HEK293 (cell line): ENCODE measurements at regions not wholly inside any gene's neighbourhood (a gene's known extent, or its start where the extent isn't known, plus 50 kb on each side); places are given as distances from the start of the nearest gene placed in this dataset.

ENCODE experiments used
- CTCF ChIA-PET: fragments of 350-600 bp; formaldehyde crosslinking; extraction: SDS; loops from one replicate; lab custom pipeline; 2021; ENCODE audit warnings: antibody characterized with exemption; lab: Yijun Ruan, JAX
- POLR2A ChIA-PET: fragments of 300-600 bp; formaldehyde crosslinking; extraction: SDS; loops from one replicate; lab custom pipeline; 2020; ENCODE audit warnings: antibody characterized with exemption, inconsistent platforms; lab: Yijun Ruan, JAX
- H3K27ac ChIP-seq: fragments of 200-500 bp; sonication (Bioruptor generic); 2 replicates; pipeline ENCODE4 v1.5.1; 2014; ENCODE audit warnings: low read depth, low read length, control low read depth, inconsistent platforms; ENCODE audit errors: extremely low read depth
- H3K36me3 ChIP-seq, 2 experiments: fragments of 200-500 bp in 1 of 2; sonication (Bioruptor generic) in 1 of 2; 1 replicate in 1 of 2; 2 replicates in 1 of 2; pipeline ENCODE4 v1.5.1; 2014 to 2017; ENCODE audit warnings: inconsistent platforms in 2 of 2, low read length in 2 of 2; ENCODE audit not compliant: control insufficient read depth in 2 of 2, insufficient read depth in 1 of 2
- H3K4me1 ChIP-seq: fragments of 200-500 bp; sonication (Bioruptor generic); 2 replicates; pipeline ENCODE4 v1.5.1; 2014; ENCODE audit warnings: mild to moderate bottlenecking, low read length, inconsistent platforms; ENCODE audit not compliant: control insufficient read depth, insufficient read depth
- H3K4me3 ChIP-seq: 2 replicates; pipeline ENCODE4 v1.5.1; 2011; ENCODE audit warnings: low read depth, mild to moderate bottlenecking, control low read depth, low read length, moderate library complexity
- H3K9me3 ChIP-seq: fragments of 200-500 bp; sonication (Bioruptor generic); 2 replicates; pipeline ENCODE4 v1.5.1; 2014; ENCODE audit warnings: low read depth, low read length, inconsistent platforms; ENCODE audit not compliant: control insufficient read depth, insufficient read depth
- HOXD13 ChIP-seq: sonication (generic); formaldehyde crosslinking; IDR thresholded peaks from 2 replicates; pipeline ENCODE4 v1.8.0; 2022; ENCODE audit warnings: missing genetic modification reagents, borderline replicate concordance
- SP3 ChIP-seq: fragments of 450-650 bp; formaldehyde crosslinking; IDR thresholded peaks from 2 replicates; pipeline ENCODE4 v1.5.1; 2016; ENCODE audit warnings: missing biosample characterization, missing genetic modification characterization
- YY1 ChIP-seq: fragments of 450-650 bp; formaldehyde crosslinking; IDR thresholded peaks from 2 replicates; pipeline ENCODE4 v1.5.1; 2018; ENCODE audit warnings: missing biosample characterization, missing genetic modification characterization
- ZBTB17 ChIP-seq: fragments of 450-650 bp; formaldehyde crosslinking; IDR thresholded peaks from 2 replicates; pipeline ENCODE4 v1.5.1; 2016; ENCODE audit warnings: missing biosample characterization, missing genetic modification characterization
- ZNF16 ChIP-seq: fragments of 450-650 bp; formaldehyde crosslinking; IDR thresholded peaks from 2 replicates; pipeline ENCODE4 v1.5.1; 2016; ENCODE audit warnings: low read depth, missing biosample characterization, missing genetic modification characterization
- ZNF169 ChIP-seq: fragments of 450-650 bp; formaldehyde crosslinking; IDR thresholded peaks from 2 replicates; pipeline ENCODE4 v1.5.1; 2016; ENCODE audit warnings: missing biosample characterization, missing genetic modification characterization
- ZNF214 ChIP-seq: fragments of 450-650 bp; formaldehyde crosslinking; IDR thresholded peaks from 2 replicates; pipeline ENCODE4 v1.5.1; 2017; ENCODE audit warnings: missing biosample characterization, mild to moderate bottlenecking, missing genetic modification characterization, borderline replicate concordance
- ZNF248 ChIP-seq: fragments of 450-650 bp; formaldehyde crosslinking; IDR thresholded peaks from 2 replicates; pipeline ENCODE4 v1.5.1; 2017; ENCODE audit warnings: missing biosample characterization, missing genetic modification characterization
- ZNF366 ChIP-seq: fragments of 450-650 bp; formaldehyde crosslinking; conservative IDR thresholded peaks from 2 replicates; pipeline ENCODE4 v1.5.1; 2016; ENCODE audit warnings: missing biosample characterization, missing genetic modification characterization
- ZNF654 ChIP-seq: fragments of 450-650 bp; formaldehyde crosslinking; IDR thresholded peaks from 2 replicates; pipeline ENCODE4 v1.5.1; 2016; ENCODE audit warnings: low read depth, missing biosample characterization, missing genetic modification characterization
- ZNF677 ChIP-seq: fragments of 450-650 bp; IDR thresholded peaks from 2 replicates; pipeline ENCODE4 v1.5.0; 2018; ENCODE audit warnings: missing biosample characterization, mild to moderate bottlenecking, missing genetic modification characterization, moderate library complexity
- ZNF830 ChIP-seq: fragments of 450-650 bp; IDR thresholded peaks from 2 replicates; pipeline ENCODE4 v1.5.0; 2018; ENCODE audit warnings: missing biosample characterization, missing genetic modification characterization, low read depth, mild to moderate bottlenecking, moderate library complexity
- TF ChIP-seq, protein P1 (sequence below): fragments of 450-650 bp; formaldehyde crosslinking; IDR thresholded peaks from 2 replicates; pipeline ENCODE4 v1.5.1; 2016; ENCODE audit warnings: missing biosample characterization, missing genetic modification characterization
- TF ChIP-seq, protein P2 (sequence below): fragments of 450-650 bp; formaldehyde crosslinking; IDR thresholded peaks from 2 replicates; pipeline ENCODE4 v1.5.1; 2016; ENCODE audit warnings: missing biosample characterization, missing genetic modification characterization
- TF ChIP-seq, protein P3 (sequence below): fragments of 450-650 bp; formaldehyde crosslinking; IDR thresholded peaks from 2 replicates; pipeline ENCODE4 v1.5.1; 2016; ENCODE audit warnings: missing biosample characterization, missing genetic modification characterization, borderline replicate concordance
- TF ChIP-seq, protein P4 (sequence below): sonication (generic); formaldehyde crosslinking; IDR thresholded peaks from 2 replicates; pipeline ENCODE4 v1.8.1; 2022; ENCODE audit warnings: mild to moderate bottlenecking, moderate library complexity, missing genetic modification reagents
- TF ChIP-seq, protein P5 (sequence below): fragments of 450-650 bp; formaldehyde crosslinking; IDR thresholded peaks from 2 replicates; pipeline ENCODE4 v1.5.1; 2017; ENCODE audit warnings: missing biosample characterization, missing genetic modification characterization
- TF ChIP-seq, protein P6 (sequence below): fragments of 450-650 bp; formaldehyde crosslinking; IDR thresholded peaks from 2 replicates; pipeline ENCODE4 v1.5.1; 2017; ENCODE audit warnings: missing biosample characterization, missing genetic modification characterization

DNA sequence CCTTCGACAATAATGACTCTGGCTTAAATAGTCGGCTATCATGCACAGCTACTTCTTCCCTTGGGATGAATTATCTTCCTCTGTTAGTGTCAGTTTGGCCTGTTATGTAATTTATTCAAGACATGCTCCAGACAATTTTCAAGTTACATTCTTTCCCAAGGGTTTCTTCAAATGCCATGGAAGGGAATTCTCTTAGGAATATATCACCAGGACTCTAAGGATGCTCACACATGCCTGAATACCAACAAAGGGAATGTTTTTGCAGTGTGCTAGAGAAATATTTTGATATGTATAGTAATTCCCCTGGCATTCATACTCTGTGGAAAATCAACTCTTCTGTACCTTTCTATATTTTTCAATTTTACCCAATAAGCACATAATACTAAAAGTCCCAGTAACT is 286.0 kb upstream of the KYNU start (continued):
- TF ChIP-seq, protein P1, sequence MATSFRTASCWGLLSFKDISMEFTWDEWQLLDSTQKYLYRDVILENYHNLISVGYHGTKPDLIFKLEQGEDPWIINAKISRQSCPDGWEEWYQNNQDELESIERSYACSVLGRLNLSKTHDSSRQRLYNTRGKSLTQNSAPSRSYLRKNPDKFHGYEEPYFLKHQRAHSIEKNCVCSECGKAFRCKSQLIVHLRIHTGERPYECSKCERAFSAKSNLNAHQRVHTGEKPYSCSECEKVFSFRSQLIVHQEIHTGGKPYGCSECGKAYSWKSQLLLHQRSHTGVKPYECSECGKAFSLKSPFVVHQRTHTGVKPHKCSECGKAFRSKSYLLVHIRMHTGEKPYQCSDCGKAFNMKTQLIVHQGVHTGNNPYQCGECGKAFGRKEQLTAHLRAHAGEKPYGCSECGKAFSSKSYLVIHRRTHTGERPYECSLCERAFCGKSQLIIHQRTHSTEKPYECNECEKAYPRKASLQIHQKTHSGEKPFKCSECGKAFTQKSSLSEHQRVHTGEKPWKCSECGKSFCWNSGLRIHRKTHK: no peak
- TF ChIP-seq HOXD13 (CRISPR knock-in tag) (no peak), ZNF214 (tag by site-specific recombination) (no peak), ZNF169 (tag by site-specific recombination) (no peak), ZBTB17 (tag by site-specific recombination) (no peak), SP3 (no peak)
- TF ChIP-seq, protein P2, sequence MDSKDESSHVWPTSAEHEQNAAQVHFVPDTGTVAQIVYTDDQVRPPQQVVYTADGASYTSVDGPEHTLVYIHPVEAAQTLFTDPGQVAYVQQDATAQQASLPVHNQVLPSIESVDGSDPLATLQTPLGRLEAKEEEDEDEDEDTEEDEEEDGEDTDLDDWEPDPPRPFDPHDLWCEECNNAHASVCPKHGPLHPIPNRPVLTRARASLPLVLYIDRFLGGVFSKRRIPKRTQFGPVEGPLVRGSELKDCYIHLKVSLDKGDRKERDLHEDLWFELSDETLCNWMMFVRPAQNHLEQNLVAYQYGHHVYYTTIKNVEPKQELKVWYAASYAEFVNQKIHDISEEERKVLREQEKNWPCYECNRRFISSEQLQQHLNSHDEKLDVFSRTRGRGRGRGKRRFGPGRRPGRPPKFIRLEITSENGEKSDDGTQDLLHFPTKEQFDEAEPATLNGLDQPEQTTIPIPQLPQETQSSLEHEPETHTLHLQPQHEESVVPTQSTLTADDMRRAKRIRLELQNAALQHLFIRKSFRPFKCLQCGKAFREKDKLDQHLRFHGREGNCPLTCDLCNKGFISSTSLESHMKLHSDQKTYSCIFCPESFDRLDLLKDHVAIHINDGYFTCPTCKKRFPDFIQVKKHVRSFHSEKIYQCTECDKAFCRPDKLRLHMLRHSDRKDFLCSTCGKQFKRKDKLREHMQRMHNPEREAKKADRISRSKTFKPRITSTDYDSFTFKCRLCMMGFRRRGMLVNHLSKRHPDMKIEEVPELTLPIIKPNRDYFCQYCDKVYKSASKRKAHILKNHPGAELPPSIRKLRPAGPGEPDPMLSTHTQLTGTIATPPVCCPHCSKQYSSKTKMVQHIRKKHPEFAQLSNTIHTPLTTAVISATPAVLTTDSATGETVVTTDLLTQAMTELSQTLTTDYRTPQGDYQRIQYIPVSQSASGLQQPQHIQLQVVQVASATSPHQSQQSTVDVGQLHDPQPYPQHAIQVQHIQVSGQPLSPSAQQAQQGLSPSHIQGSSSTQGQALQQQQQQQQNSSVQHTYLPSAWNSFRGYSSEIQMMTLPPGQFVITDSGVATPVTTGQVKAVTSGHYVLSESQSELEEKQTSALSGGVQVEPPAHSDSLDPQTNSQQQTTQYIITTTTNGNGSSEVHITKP (tag by site-specific recombination): no peak

DNA sequence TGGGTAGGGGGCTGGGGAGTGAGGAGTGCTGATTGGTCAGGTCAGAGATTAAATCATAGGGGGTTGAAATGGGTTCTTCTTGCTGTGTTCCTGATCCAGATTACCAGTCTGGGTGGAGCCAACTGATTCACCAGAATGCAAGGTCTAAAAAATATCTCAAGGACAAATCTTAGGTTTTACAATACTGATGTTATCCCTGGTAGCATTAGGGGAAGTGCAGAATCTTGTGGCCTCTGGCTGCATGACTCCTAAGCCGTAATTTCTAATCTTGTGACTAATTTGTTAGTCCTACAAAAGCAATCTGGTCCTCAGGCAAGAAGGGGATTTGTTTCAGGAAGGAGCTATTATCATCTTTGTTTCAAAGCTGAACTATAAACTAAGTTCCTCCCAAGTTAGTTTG is 289.2 kb upstream of the KYNU start:
- TF ChIP-seq, protein P3, sequence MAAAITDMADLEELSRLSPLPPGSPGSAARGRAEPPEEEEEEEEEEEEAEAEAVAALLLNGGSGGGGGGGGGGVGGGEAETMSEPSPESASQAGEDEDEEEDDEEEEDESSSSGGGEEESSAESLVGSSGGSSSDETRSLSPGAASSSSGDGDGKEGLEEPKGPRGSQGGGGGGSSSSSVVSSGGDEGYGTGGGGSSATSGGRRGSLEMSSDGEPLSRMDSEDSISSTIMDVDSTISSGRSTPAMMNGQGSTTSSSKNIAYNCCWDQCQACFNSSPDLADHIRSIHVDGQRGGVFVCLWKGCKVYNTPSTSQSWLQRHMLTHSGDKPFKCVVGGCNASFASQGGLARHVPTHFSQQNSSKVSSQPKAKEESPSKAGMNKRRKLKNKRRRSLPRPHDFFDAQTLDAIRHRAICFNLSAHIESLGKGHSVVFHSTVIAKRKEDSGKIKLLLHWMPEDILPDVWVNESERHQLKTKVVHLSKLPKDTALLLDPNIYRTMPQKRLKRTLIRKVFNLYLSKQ (tag by site-specific recombination): no peak
- POLR2A ChIA-PET: no interaction called here
- Histone ChIP-seq H3K27ac (no peak overlapping the region), H3K9me3 (no peaks in the 10 kb centered on the region), H3K36me3 (no peaks in the 10 kb centered on the region), H3K4me1 (no peaks in the 10 kb centered on the region), H3K4me3 (no peak overlapping the region)
- CTCF ChIA-PET: interaction anchor here (0.5 kb wide), 1 partner anchor 303 kb away, joined by 3 read pairs; no protein-coding TSS in a partner anchor

DNA sequence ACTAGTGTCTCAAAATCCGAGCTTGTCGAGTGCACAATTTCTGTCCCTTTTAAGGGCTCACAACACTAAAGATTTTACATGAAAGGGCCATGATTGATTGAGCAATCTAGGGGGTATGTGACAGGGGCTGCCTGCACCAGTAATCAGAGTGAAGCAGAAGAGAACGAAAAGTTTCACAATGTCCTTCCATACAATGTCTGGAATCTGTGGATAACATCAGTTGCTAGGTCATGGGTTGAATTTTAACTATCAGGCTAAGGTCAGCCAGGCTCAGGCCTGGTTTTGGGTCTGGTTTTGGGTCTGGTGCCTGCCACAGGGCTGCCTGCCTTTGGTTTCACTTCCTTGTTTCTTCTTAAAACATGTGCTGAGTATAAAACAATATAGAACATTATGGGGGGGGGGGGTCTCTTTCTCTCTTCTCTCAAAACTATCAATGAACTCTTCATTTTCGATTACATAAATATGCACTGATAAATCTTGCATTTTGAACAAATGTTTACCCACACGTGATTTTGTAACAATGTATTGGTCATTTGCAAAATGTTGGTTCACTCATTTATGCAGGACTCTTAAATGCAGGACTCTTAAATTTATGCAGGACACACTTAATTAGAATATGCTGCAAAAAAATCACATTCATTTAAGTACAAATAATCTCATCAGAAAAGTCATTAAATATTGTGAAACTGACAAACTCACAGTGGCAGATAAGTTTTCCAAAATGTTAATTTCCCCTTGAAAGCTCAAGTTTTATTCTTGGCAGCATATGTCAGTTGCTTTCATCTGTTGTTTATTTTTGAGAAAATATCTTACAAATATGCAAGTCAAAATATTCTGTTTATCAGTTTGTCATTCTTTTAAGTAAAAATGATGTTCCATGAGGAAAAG is 290.5 kb upstream of the KYNU start:
- Histone ChIP-seq H3K4me3 (no peak overlapping the region), H3K36me3 (no peaks in the 10 kb centered on the region)
- POLR2A ChIA-PET: no interaction called here

More for the DNA sequence above, 290.5 kb upstream of the KYNU start:
- TF ChIP-seq, protein P4, sequence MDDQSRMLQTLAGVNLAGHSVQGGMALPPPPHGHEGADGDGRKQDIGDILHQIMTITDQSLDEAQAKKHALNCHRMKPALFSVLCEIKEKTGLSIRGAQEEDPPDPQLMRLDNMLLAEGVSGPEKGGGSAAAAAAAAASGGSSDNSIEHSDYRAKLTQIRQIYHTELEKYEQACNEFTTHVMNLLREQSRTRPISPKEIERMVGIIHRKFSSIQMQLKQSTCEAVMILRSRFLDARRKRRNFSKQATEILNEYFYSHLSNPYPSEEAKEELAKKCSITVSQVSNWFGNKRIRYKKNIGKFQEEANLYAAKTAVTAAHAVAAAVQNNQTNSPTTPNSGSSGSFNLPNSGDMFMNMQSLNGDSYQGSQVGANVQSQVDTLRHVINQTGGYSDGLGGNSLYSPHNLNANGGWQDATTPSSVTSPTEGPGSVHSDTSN (CRISPR knock-in tag): no peak
- TF ChIP-seq YY1 (tag by site-specific recombination) (no peak), ZNF248 (no peak), ZNF830 (tag by site-specific recombination) (no peak), ZNF16 (tag by site-specific recombination) (no peak), ZNF654 (tag by site-specific recombination) (no peak), ZNF677 (tag by site-specific recombination) (no peak), ZNF366 (tag by site-specific recombination) (no peak)
- TF ChIP-seq, protein P5, sequence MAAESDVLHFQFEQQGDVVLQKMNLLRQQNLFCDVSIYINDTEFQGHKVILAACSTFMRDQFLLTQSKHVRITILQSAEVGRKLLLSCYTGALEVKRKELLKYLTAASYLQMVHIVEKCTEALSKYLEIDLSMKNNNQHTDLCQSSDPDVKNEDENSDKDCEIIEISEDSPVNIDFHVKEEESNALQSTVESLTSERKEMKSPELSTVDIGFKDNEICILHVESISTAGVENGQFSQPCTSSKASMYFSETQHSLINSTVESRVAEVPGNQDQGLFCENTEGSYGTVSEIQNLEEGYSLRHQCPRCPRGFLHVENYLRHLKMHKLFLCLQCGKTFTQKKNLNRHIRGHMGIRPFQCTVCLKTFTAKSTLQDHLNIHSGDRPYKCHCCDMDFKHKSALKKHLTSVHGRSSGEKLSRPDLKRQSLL (tag by site-specific recombination): no peak
- TF ChIP-seq, protein P6, sequence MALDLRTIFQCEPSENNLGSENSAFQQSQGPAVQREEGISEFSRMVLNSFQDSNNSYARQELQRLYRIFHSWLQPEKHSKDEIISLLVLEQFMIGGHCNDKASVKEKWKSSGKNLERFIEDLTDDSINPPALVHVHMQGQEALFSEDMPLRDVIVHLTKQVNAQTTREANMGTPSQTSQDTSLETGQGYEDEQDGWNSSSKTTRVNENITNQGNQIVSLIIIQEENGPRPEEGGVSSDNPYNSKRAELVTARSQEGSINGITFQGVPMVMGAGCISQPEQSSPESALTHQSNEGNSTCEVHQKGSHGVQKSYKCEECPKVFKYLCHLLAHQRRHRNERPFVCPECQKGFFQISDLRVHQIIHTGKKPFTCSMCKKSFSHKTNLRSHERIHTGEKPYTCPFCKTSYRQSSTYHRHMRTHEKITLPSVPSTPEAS: no peak
- H3K27ac ChIP-seq: no peak overlapping the region
- H3K4me1 ChIP-seq: no peaks in the 10 kb centered on the region
- no peaks in the 10 kb centered on the region for H3K9me3 ChIP-seq
- CTCF ChIA-PET: no interaction called here
